ENCODE measurements at regions not wholly inside any gene's neighbourhood (a gene's known extent, or its start where the extent isn't known, plus 50 kb on each side); places are given as distances from the start of the nearest gene placed in this dataset.

GRCh38 chr9:92188969-92189781, 74.0 kb upstream of the SPTLC1 start:
- Mint-ChIP-seq H3K9me3 (peaks cover 2% of the 10 kb centered on the region), H3K4me3 (no peak overlapping the region), H3K27ac (ENCODE audit: unreplicated experiment) (no peak overlapping the region), H3K36me3 (ENCODE audit: low read depth) (no peaks in the 10 kb centered on the region), H3K4me1 (peaks cover 13% of the 10 kb centered on the region), H3K27me3 (ENCODE audit: low read depth) (peaks cover 5% of the 10 kb centered on the region)
- no peak for TF ChIP-seq CTCF (conservative IDR thresholded peaks at IDR 0.05)
- DNase-seq (ENCODE audit: low read depth, low spot score) = no peak

GRCh38 chr9:92187989-92188714, 72.9 kb upstream of the SPTLC1 start:
- H3K4me3 Mint-ChIP-seq = no peak overlapping the region
- peaks cover 13% of the 10 kb centered on the region for H3K4me1 Mint-ChIP-seq
- H3K27ac Mint-ChIP-seq (ENCODE audit: unreplicated experiment) = no peak overlapping the region
- no peak for DNase-seq (ENCODE audit: low read depth, low spot score)
- H3K36me3 Mint-ChIP-seq (ENCODE audit: low read depth) = no peaks in the 10 kb centered on the region
- peaks cover 8% of the 10 kb centered on the region for H3K9me3 Mint-ChIP-seq
- H3K27me3 Mint-ChIP-seq (ENCODE audit: low read depth) = peaks cover 9% of the 10 kb centered on the region
- no peak for TF ChIP-seq CTCF (conservative IDR thresholded peaks at IDR 0.05)

- no peak for DNase-seq (ENCODE audit: low read depth, low spot score)
- Mint-ChIP-seq H3K27me3 (ENCODE audit: low read depth) (peaks cover 9% of the 10 kb centered on the region), H3K36me3 (ENCODE audit: low read depth) (no peaks in the 10 kb centered on the region), H3K9me3 (peaks cover 8% of the 10 kb centered on the region), H3K4me1 (peaks cover 13% of the 10 kb centered on the region), H3K27ac (ENCODE audit: unreplicated experiment) (no peak overlapping the region), H3K4me3 (no peak overlapping the region)
- TF ChIP-seq CTCF (conservative IDR thresholded peaks at IDR 0.05) = no peak
Observed at GRCh38 chr9:92187390-92187789, 72.2 kb upstream of the SPTLC1 start.

GRCh38 chr9:92186631-92187030, 71.4 kb upstream of the SPTLC1 start:
- Mint-ChIP-seq H3K36me3 (ENCODE audit: low read depth) (no peaks in the 10 kb centered on the region), H3K9me3 (peaks cover 8% of the 10 kb centered on the region), H3K4me1 (peaks cover 7% of the 10 kb centered on the region), H3K27me3 (ENCODE audit: low read depth) (peaks cover 9% of the 10 kb centered on the region), H3K27ac (ENCODE audit: unreplicated experiment) (no peak overlapping the region), H3K4me3 (no peak overlapping the region)
- no peak for DNase-seq (ENCODE audit: low read depth, low spot score)
- TF ChIP-seq CTCF (conservative IDR thresholded peaks at IDR 0.05) = no peak

GRCh38 chr9:92185681-92186080, 70.5 kb upstream of the SPTLC1 start:
- H3K36me3 Mint-ChIP-seq (ENCODE audit: low read depth) = no peaks in the 10 kb centered on the region
- H3K27ac Mint-ChIP-seq (ENCODE audit: unreplicated experiment) = no peak overlapping the region
- no peak overlapping the region for H3K4me3 Mint-ChIP-seq
- DNase-seq (ENCODE audit: low read depth, low spot score) = no peak
- peaks cover 1% of the 10 kb centered on the region for H3K4me1 Mint-ChIP-seq
- no peak for TF ChIP-seq CTCF (conservative IDR thresholded peaks at IDR 0.05)
- peaks cover 9% of the 10 kb centered on the region for H3K27me3 Mint-ChIP-seq (ENCODE audit: low read depth)
- H3K9me3 Mint-ChIP-seq = peaks cover 8% of the 10 kb centered on the region

Measured in neural crest cell (in vitro differentiated cells).